GM18907 (cell line): ENCODE measurements at regions not wholly inside any gene's neighbourhood (a gene's known extent, or its start where the extent isn't known, plus 50 kb on each side); places are given as distances from the start of the nearest gene placed in this dataset.

ENCODE experiments used
- ATAC-seq: cut with Tn5 transposase; IDR thresholded peaks from one replicate; pipeline ENCODE4 v1.9.1; 2021; ENCODE audit warnings: mild to moderate bottlenecking, moderate library complexity; ENCODE audit not compliant: unreplicated experiment

- peak; percentile 92 for ATAC-seq
Observed at GRCh38 chr10:121069061-121069850, 218.1 kb downstream of the WDR11 start.

GRCh38 chr10:121070275-121071070, 219.3 kb downstream of the WDR11 start:
- ATAC-seq = no peak

- no peak for ATAC-seq
Observed at GRCh38 chr10:121071901-121072300, 220.7 kb downstream of the WDR11 start.

DNA sequence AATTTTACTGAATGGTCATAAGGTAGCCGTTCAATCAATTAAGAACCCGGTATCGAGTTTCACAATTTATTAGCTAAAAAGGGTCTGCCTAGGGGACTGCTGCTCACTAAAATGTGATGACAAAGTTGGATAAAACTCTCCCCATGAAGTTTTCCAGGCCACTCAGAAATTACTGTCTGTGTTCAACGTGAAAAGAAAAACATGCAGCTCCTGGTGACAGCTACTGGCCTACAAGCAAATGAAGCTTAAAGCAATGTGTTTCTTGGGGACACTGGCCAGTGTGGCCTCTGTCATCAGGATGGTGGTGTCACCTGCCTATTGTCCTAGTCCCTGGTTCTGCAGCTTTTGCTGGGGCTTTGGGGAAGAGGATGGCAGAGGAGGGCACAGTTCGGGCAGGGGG, 222.6 kb downstream of the WDR11 start:
- no peak for ATAC-seq

DNA sequence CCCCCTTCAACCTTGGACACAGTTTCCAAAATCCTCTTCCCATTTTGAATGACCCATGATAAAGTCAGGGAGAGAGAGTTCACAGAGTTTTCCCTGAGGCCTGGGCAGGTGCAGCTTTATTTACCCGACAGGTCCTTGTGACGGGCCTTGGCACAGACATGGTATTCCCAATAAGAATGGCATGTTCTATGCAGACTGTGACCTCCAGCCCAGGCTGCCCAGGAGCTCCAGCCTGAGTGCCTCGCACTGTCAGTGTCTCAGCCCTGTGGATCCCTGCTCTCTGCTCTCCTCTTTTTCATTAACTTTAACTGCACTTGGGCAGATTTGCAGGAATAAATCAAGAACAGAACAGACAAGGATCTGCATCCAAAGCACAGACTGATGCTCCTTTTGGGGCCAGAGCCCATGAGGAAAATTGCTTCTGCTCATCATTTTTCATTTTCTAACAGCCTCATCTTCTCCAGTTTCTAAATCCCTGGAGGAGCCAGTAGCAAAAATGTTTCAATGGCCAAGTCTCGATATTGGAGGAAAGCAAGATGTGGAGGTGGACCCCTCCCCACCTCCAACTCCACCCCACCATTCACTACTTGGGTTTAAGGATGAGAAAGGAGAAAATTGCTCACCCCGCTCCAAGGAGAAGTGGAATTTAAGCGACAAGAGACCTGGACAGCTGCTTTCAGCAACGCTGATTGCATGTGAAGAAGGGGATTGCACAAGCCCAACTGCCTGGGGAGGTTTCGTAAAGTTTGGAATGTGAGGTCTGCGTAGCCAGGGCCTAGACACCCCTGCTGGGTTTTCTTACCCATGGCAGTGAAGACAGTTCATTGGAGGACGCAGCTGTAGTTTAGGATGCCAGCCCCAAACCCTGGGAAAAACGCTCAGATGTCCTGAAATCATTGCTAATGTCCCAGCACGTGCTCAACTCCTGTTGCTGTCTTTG, 225.9 kb downstream of the WDR11 start:
- ATAC-seq = no peak

GRCh38 chr10:121078036-121078435, 226.9 kb downstream of the WDR11 start:
- ATAC-seq = no peak

DNA sequence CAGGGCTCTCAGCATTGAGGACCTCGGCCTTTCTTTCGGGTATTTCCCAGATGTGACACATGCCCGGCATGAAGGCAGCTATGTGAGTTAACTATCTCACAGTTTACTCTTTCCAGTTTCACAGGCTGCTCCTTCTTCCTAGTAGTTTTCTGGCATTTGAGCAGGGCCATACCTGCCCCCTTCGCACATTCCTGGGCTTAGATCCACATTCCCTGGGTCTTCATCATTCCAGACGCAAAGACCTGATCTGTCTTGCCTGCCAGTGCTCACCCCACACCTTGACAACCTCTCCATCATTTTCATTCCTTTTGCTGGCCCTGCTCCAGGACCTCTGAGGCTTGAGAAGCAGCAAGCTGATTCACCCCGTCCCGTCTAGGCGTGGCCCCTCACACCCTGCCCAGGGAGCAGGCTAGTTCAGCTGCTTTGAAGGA, 227.5 kb downstream of the WDR11 start:
- ATAC-seq = no peak

GRCh38 chr10:121079226-121079625, 228.1 kb downstream of the WDR11 start:
- no peak for ATAC-seq

GRCh38 chr10:121080281-121080891, 229.2 kb downstream of the WDR11 start:
- ATAC-seq = no peak

DNA sequence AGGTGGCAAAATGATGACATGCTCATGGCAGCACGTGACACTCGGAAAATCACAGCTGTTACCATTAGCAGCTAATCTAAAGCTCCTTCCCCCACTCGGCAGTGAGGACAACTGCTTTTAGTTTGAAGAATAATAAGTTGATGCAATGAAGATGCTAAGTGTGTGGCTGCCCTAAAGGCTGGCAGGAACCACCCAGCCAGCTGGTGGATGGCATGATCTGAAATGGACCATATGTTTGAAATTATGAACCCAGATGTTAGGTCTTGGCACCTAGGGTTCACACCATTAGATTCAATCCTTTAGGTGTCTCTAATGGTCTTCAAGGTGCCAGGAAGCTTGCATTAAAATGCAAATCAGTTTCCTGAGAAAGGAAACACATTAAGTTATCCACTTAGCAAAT, 230.1 kb downstream of the WDR11 start:
- no peak for ATAC-seq

GRCh38 chr10:121082984-121083383, 231.8 kb downstream of the WDR11 start:
- no peak for ATAC-seq

GRCh38 chr10:121084016-121084674, 233.0 kb downstream of the WDR11 start:
- no peak for ATAC-seq

DNA sequence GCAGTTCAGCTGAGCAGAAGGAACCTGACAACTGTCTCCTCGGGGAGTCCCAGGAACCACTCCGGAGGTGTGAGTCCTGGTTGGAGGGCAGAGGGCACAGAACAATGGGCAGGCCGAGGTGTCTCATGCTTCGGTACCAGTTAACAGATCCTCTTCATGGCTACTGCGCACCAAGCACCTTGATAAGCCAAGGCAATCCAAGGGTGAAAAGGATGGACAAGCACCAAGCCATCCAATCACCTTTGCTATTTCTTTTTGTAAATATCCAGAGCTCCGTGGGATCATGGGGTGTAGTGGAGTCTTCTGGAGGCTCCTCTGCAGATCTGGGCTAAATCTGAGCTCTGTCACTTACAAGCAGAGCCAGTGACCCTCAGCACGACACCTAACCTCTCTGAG, 233.5 kb downstream of the WDR11 start:
- no peak for ATAC-seq

- no peak for ATAC-seq
Observed at GRCh38 chr10:121085367-121085766, 234.2 kb downstream of the WDR11 start.

- ATAC-seq = no peak
Observed at GRCh38 chr10:121087129-121087528, 236.0 kb downstream of the WDR11 start.

DNA sequence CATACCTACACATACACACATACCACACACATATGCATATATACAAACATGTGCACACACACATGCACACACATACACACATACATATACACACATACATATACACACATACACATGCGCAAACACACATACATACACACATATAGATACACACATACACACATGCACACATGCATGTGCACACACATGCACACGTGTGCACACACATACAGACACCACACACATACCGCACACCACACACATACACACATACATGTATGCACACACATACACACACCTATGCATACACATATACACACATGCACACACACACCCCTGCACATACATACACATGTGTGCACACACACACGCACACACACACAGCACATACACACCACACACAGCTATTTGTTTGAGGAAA, 236.5 kb downstream of the WDR11 start:
- no peak for ATAC-seq

DNA sequence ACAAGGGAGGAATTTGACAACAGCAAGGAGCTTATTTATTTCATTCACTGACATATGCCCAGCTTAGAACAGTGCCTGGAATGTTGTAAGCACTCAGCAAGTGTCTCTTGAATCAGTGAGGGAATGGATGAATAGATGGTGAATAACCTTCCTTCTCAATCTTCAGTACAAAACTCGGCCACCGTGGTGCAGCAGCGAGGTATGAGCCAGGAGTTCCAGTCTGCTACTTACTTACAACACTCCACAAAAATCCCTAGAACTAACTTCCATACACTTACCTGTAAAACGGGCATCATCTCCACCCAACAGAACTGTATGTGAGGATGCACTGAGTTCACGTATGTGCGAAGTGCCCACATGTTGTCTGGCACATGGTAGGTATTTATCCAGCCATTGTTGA, 237.4 kb downstream of the WDR11 start:
- ATAC-seq = no peak

DNA sequence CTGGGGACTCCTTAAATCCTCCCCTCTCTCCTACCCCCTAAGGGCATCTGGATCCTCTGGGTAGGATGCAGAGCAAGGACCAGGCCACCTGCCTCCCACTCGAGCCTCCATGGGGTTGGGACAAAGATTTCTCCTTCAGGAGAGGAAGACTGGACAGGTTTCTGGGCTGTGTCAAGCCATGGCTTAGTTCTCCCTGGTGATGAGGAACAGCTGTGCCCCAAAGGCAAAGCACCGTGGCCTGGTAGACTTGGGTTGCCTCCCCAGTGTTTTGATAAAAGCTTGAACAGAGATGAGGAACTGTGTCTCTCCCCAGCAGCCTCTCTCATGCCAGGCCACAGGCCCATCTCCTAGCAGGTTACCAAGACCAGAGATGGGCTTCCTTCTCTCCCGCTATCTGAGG, 238.3 kb downstream of the WDR11 start:
- no peak for ATAC-seq

- no peak for ATAC-seq
Observed at GRCh38 chr10:121091961-121092719, 241.0 kb downstream of the WDR11 start.
